Activated CD8-positive, alpha-beta memory T cell treated with anti-CD3 and anti-CD28 coated beads for 4 hours (primary cell): ENCODE measurements at regions not wholly inside any gene's neighbourhood (a gene's known extent, or its start where the extent isn't known, plus 50 kb on each side); places are given as distances from the start of the nearest gene placed in this dataset.
"Not testable (repeated sequence)": the region's sequence is repeated elsewhere in the genome, so short reads cannot be mapped to it uniquely, and the experiment has no call there.

Experiments
- DNase-seq, 2 donors: peaks; one replicate each; pipeline ENCODE4 v3.0.0-alpha.2; 2020; ENCODE audit warnings: low read depth in 2 of 2

- DNase-seq, result no peak
Observed at GRCh38 chr2:126221506-126221905, 434.5 kb upstream of the GYPC start.

- no peak for DNase-seq
Observed at GRCh38 chr2:126222278-126222677, 433.7 kb upstream of the GYPC start.

DNA sequence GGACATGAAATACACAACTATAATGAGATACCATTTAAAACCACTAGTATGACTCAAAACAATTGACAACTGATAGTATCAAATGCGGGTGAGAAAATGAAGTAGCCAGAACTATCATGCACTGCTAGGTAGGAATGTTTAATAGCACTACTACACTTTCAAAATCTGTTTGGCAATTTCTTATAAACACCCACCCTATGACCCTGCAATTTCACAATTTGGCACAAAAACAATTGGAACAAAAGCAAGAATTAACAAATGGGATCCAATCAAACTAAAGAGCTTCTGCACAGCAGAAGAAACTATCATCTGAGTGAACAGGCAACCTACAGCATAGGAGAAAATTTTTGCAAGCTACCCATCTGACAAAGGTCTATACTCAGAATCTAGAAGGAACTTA, 431.2 kb upstream of the GYPC start:
- DNase-seq, result no peak

DNA sequence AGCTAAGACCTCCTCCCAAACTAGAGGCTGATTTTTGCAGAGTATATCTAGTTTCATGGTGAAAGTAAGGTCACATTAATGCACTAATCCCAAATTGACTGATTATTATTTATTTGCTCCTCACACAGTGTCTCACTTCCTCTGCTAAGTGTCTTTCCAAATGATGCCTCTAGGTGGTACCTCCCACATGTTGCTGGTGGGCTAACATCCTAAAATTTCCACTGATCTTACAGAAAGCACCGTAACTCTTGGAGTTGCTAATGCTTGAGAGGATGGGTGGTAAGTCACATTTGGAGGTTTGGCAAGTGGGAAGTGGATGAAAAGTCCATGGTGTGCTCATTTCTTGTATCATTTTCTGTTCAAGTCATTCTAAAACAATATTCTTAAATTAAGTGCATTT, 428.7 kb upstream of the GYPC start:
- no peak for DNase-seq

- DNase-seq, result no peak
Observed at GRCh38 chr2:126228531-126228930, 427.4 kb upstream of the GYPC start.

DNA sequence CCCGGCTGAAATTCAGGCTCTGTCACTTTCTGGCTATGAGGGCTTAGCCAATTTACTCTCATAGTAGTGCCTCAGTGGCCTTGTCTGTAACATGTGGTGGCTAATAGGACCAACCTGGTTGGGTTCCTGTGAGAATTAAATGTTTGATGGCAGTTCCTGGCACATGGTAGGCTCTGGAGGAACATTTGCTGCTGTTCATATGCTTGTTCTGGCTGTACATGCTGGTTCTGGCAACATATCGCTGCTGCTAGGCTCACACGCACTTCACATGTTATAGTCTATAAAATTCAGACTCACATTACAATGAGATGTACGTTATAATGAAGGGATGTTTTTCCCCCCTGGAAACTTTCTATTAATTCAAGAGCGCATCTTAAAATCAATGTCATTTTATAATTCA, 417.7 kb upstream of the GYPC start:
- DNase-seq, result no peak

DNA sequence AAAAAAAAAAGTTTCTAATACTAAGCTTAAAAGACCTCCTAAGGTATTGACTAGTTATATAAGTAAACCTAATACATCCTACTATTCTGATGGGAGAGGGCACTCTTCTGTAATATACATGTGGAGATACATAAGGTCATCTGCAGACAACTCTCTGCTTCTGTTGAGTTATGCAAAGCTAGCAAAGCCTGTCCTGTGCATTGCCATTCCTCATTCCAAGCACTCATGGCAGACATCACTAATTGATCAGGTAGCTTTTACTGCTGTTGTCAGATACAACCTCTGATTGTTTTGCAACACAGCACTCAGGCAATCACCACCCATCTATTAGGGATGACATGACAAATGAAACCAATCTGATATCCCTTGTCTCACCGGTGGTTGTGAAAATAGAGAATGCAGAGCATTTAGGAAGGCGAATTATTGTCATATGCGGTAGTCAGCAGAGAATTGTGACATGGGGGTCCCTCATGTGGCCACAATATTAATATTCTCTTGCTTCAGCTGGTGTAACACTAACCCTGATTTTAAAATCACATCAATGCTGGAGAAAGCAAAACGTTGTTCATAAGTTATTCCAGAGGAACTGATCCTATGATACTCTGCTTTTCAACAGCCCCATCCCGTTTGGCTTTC, 416.5 kb upstream of the GYPC start:
- no peak for DNase-seq

GRCh38 chr2:126241001-126241400, 415.0 kb upstream of the GYPC start:
- DNase-seq, result no peak

DNA sequence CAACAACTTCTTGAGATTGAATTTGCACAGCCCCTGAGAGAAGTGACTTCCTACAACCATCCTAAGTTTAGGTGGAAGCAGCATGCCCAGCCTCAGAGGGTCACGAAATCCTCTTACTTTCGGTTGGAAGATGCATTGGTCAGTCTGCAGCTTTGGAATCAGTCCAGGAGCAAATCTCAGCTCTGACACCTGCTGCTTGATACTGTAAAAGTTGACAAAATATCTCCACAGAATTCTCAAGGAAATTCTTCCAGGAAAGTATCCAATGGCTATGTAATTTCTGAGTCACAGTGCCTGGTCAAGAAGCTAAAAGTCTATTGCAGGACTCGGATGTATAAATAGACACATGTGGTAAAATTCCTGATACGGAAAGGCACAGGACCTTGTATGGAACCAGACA, 414.5 kb upstream of the GYPC start:
- no peak for DNase-seq

- no peak for DNase-seq
Observed at GRCh38 chr2:126244937-126245336, 411.0 kb upstream of the GYPC start.

- no peak for DNase-seq
Observed at GRCh38 chr2:126253669-126254068, 402.3 kb upstream of the GYPC start.

GRCh38 chr2:126264625-126265024, 391.3 kb upstream of the GYPC start:
- no peak for DNase-seq

DNA sequence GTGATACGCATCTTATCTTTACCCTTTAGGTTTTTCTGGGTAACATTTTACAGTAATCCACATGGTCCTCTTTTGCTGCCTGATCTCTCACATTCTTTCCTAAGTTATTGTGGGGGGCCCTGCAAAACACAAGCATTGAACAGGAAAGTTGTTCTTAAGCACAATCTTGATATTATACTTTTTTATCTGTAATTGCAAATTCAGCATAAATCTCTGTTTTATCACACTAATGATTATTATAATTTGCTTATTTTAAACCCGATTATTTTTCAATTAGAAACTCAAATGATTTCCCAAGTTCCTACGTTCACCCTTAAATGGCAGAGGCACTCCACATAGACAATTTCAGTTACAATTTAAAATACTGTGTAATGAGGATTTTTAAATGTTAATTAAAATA, 386.0 kb upstream of the GYPC start:
- no peak for DNase-seq

- DNase-seq, result no peak
Observed at GRCh38 chr2:126270587-126270986, 385.4 kb upstream of the GYPC start.

GRCh38 chr2:126272401-126272800, 383.6 kb upstream of the GYPC start:
- DNase-seq, result no peak

- DNase-seq, result no peak
Observed at GRCh38 chr2:126275098-126275497, 380.9 kb upstream of the GYPC start.

DNA sequence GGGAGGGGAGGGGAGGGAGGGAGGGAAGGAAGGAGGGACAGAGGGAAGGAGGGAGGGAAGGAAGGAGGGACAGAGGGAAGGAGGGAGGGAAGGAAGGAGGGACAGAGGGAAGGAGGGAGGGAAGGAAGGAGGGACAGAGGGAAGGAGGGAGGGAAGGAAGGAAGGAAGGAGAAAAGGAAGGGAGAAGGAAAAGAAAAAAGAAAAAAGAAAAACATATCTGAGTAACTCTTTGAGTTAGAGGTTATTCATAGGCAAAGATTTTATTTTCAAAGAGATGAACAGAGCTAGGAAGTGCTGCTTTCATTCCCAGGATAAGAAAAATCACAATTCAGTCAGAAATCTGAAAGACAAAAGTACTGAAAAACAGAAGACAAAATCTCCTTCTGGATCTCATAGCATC, 379.7 kb upstream of the GYPC start:
- not testable (repeated sequence) for DNase-seq

GRCh38 chr2:126288362-126288761, 367.6 kb upstream of the GYPC start:
- DNase-seq, result no peak

GRCh38 chr2:126293962-126294361, 362.0 kb upstream of the GYPC start:
- DNase-seq, result not testable (repeated sequence)

DNA sequence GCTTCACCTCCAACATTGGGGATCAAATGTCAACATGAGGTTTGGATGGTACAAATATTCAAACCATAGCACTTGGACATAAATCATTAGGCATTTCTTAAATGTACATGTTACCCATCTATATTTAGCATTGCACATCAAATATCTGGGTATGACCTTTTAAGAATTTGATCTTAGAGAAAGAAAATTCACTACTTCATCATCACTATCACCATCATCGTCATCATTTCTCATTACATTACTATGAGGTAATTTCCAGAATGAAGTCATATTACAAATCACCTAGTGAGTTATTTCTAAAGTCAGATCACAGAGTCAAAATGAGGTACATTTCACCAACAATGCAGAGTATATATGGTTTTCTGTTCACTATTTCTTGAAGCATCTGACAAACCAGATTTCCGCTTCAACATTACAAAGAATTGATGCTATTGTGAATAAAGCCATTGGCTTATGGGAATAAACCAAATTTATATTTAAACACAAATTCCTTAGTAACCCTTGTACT, 356.4 kb upstream of the GYPC start:
- no peak for DNase-seq

DNA sequence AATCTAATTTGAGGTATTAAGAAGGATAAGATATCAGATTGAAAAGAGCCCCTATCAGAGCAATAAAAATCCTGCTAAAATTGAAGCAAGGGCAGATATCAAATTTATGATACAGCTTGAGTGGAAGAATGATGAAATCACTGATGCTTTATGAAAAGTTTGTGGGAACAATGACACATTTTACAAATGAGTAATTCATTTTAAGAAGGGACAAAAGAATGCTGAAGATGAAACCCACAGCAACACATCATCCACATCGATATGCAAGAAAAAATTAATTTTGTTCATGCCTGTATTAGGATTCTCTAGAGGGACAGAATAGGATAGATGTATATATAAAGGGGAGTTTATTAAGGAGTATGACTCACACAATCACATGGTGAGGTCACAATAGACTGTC, 355.6 kb upstream of the GYPC start:
- DNase-seq, result no peak

GRCh38 chr2:126302043-126302442, 353.9 kb upstream of the GYPC start:
- no peak for DNase-seq

DNA sequence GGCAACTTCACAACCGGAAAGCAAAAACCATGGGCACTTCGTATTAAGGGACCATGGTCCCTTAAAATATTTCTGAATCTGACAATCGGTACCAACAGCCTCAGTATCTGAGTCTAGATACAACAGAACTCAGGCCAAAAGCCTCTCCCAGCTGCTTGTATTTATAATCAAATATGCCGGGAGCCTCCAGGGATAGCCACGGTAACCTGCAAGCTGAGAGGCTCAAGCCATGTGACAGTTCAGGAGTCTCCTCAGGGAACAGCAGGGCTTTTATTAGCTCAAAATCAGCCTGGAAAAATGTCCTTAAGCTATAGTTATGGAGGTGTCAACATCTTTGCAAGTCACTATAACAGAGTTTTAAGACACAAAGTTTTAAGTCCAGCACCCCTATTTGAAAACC, 352.8 kb upstream of the GYPC start:
- DNase-seq, result no peak

DNA sequence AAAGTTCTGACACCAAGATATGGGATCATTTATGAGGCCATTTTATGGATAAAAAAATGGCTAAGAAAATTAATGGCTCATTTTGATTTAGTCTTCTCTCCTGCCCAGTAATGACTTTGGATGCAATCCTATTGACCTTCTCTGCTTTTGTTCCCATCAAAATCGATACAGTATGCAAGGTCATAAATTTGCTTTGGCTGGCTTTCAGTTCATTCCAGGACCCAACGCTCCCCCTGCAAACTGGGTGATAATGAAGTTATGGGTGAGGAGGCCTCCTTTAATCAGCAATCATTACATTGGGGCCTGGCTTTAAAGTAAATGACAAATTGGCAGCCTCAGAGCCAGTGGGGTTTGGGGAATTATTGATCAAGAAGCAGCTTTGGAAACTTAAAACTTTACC, 351.8 kb upstream of the GYPC start:
- DNase-seq, result no peak
